Astrocyte of the spinal cord (primary cell): ENCODE measurements at regions not wholly inside any gene's neighbourhood (a gene's known extent, or its start where the extent isn't known, plus 50 kb on each side); places are given as distances from the start of the nearest gene placed in this dataset.
"Not testable (repeated sequence)": the region's sequence is repeated elsewhere in the genome, so short reads cannot be mapped to it uniquely, and the experiment has no call there.

Source experiments
- DNase-seq: peaks from one replicate; pipeline ENCODE4 v3.0.0; 2011; ENCODE audit warnings: low read depth, low spot score
- H3K4me3 ChIP-seq: 2 replicates; pipeline ENCODE4 v1.5.1; 2011; ENCODE audit warnings: low read depth, mild to moderate bottlenecking, low read length, moderate library complexity
- in situ Hi-C: cut with HindIII; loops from 2 replicates; pipeline ENCODE4 v1.10.0; 2017; ENCODE audit warnings: low sequenced_read_pairs
- TF ChIP-seq, protein P1 (sequence below): IDR thresholded peaks from 2 replicates; pipeline ENCODE4 v1.5.1; 2012; ENCODE audit warnings: low read depth, mild to moderate bottlenecking, low read length, inconsistent platforms

- TF ChIP-seq, protein P1, sequence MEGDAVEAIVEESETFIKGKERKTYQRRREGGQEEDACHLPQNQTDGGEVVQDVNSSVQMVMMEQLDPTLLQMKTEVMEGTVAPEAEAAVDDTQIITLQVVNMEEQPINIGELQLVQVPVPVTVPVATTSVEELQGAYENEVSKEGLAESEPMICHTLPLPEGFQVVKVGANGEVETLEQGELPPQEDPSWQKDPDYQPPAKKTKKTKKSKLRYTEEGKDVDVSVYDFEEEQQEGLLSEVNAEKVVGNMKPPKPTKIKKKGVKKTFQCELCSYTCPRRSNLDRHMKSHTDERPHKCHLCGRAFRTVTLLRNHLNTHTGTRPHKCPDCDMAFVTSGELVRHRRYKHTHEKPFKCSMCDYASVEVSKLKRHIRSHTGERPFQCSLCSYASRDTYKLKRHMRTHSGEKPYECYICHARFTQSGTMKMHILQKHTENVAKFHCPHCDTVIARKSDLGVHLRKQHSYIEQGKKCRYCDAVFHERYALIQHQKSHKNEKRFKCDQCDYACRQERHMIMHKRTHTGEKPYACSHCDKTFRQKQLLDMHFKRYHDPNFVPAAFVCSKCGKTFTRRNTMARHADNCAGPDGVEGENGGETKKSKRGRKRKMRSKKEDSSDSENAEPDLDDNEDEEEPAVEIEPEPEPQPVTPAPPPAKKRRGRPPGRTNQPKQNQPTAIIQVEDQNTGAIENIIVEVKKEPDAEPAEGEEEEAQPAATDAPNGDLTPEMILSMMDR, result no peak
- in situ Hi-C loops, result no loop called here
- H3K4me3 ChIP-seq, result no peak overlapping the region
- DNase-seq, result no peak
Measured at GRCh38 chr2:66153941-66154340, 281.0 kb upstream of the MEIS1 start.

- DNase-seq, result no peak
- TF ChIP-seq, protein P1, result no peak
- in situ Hi-C loops, result no loop called here
- H3K4me3 ChIP-seq, result no peak overlapping the region
Measured at GRCh38 chr2:66145490-66145889, 289.4 kb upstream of the MEIS1 start.

- in situ Hi-C loops, H3K4me3 ChIP-seq, DNase-seq: not testable (repeated sequence)
Measured at GRCh38 chr2:66144324-66144723, 290.6 kb upstream of the MEIS1 start.

DNA sequence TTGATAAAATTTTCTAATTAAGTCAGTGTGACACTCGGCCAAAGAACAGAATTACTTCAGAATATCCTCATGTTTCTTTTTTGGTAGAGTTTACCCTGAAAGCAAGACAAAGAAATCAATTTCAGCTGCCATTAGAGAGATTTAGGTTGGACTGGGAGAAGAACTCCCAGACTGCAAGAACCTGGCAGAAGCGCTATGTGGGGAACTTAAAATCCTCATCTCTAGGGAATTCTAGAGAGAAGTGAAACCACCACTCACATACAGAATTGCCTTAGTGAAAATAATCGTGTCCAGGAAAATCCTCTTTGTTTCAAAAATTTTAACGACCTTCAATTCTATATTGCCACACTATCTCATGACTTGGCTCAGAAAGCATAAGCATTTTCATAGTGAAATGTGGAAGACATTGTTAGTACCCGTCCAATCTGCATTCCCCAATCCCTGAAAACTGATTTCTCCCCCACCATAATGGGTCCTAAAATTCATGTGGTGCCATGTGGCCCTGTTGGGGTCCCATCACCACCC, 297.3 kb upstream of the MEIS1 start:
- TF ChIP-seq, protein P1, result no peak
- in situ Hi-C loops, result no loop called here
- DNase-seq, result no peak
- H3K4me3 ChIP-seq, result no peak overlapping the region

GRCh38 chr2:66134138-66134701, 300.7 kb upstream of the MEIS1 start:
- in situ Hi-C loops, result no loop called here
- TF ChIP-seq, protein P1, result no peak
- DNase-seq, result no peak
- no peak overlapping the region for H3K4me3 ChIP-seq

- in situ Hi-C loops, result no loop called here
- TF ChIP-seq, protein P1, result no peak
- H3K4me3 ChIP-seq, result no peak overlapping the region
- DNase-seq, result no peak
Measured at GRCh38 chr2:66127656-66128055, 307.3 kb upstream of the MEIS1 start.

GRCh38 chr2:66127061-66127460, 307.9 kb upstream of the MEIS1 start:
- no peak overlapping the region for H3K4me3 ChIP-seq
- TF ChIP-seq, protein P1, result no peak
- DNase-seq, result no peak
- in situ Hi-C loops, result no loop called here
